Hindlimb muscle (tissue), 1 donor: ENCODE measurements at regions not wholly inside any gene's neighbourhood (a gene's known extent, or its start where the extent isn't known, plus 50 kb on each side); places are given as distances from the start of the nearest gene placed in this dataset.
"Not testable (repeated sequence)": the region's sequence is repeated elsewhere in the genome, so short reads cannot be mapped to it uniquely, and the experiment has no call there.

Experiments used
- DNase-seq: peaks from one replicate; pipeline ENCODE4 v3.0.0-alpha.2; 2013

- DNase-seq: no peak
Observed at GRCh38 chr3:137121704-137122314, 164.0 kb downstream of the IL20RB start.

GRCh38 chr3:137131081-137131480 is 173.3 kb downstream of the IL20RB start:
- no peak for DNase-seq

- no peak for DNase-seq
Observed at GRCh38 chr3:137134431-137134830, 176.6 kb downstream of the IL20RB start.

GRCh38 chr3:137148406-137148805 is 190.6 kb downstream of the IL20RB start:
- no peak for DNase-seq

- no peak for DNase-seq
Observed at GRCh38 chr3:137148917-137149316, 191.1 kb downstream of the IL20RB start.

GRCh38 chr3:137150825-137151224 is 193.0 kb downstream of the IL20RB start:
- DNase-seq: no peak

- not testable (repeated sequence) for DNase-seq
Observed at GRCh38 chr3:137153046-137153445, 195.3 kb downstream of the IL20RB start.

GRCh38 chr3:137163241-137163871 is 205.6 kb downstream of the IL20RB start:
- DNase-seq: peak; percentile 16

GRCh38 chr3:137163958-137164357 is 206.2 kb downstream of the IL20RB start:
- no peak for DNase-seq

- DNase-seq: no peak
Observed at GRCh38 chr3:137165117-137165806, 207.5 kb downstream of the IL20RB start.

- DNase-seq: no peak
Observed at GRCh38 chr3:137171834-137172603, 214.2 kb downstream of the IL20RB start.

- DNase-seq: no peak
Observed at GRCh38 chr3:137172728-137173127, 214.9 kb downstream of the IL20RB start.

- no peak for DNase-seq
Observed at GRCh38 chr3:137174514-137174913, 216.7 kb downstream of the IL20RB start.

- no peak for DNase-seq
Observed at GRCh38 chr3:137180220-137180619, 222.4 kb downstream of the IL20RB start.

- no peak for DNase-seq
Observed at GRCh38 chr3:137191133-137191923, 233.5 kb downstream of the IL20RB start.

GRCh38 chr3:137191951-137192350 is 234.2 kb downstream of the IL20RB start:
- DNase-seq: no peak

- DNase-seq: no peak
Observed at GRCh38 chr3:137194301-137194700, 236.5 kb downstream of the IL20RB start.

- DNase-seq: not testable (repeated sequence)
Observed at GRCh38 chr3:137198374-137198773, 240.6 kb downstream of the IL20RB start.

- no peak for DNase-seq
Observed at GRCh38 chr3:137199678-137200077, 241.9 kb downstream of the IL20RB start.

GRCh38 chr3:137201066-137201465 is 243.3 kb downstream of the IL20RB start:
- DNase-seq: no peak

- no peak for DNase-seq
Observed at GRCh38 chr3:137202941-137203340, 245.2 kb downstream of the IL20RB start.

- DNase-seq: peak; percentile 17
Observed at GRCh38 chr3:137204409-137204808, 246.6 kb downstream of the IL20RB start.
